ENCODE measurements at regions not wholly inside any gene's neighbourhood (a gene's known extent, or its start where the extent isn't known, plus 50 kb on each side); places are given as distances from the start of the nearest gene placed in this dataset.

- no peak overlapping the region for H3K27ac Mint-ChIP-seq
- peaks cover 4% of the 10 kb centered on the region for H3K4me1 Mint-ChIP-seq
- TF ChIP-seq CTCF (IDR thresholded peaks at IDR 0.05; ENCODE audit: unreplicated experiment), result no peak
- H3K4me3 Mint-ChIP-seq, result no peak overlapping the region
- no peak for DNase-seq (ENCODE audit: low spot score in 2 of 2, unreplicated experiment in 2 of 2)
- no peaks in the 10 kb centered on the region for H3K36me3 Mint-ChIP-seq
- H3K27me3 Mint-ChIP-seq (ENCODE audit: low read depth), result no peaks in the 10 kb centered on the region
- no peaks in the 10 kb centered on the region for H3K9me3 Mint-ChIP-seq
These were observed 1325.4 kb upstream of the ZEB2 start for GRCh38 chr2:145845207-145845894.

- no peak for TF ChIP-seq CTCF (IDR thresholded peaks at IDR 0.05; ENCODE audit: unreplicated experiment)
- Mint-ChIP-seq H3K9me3 (no peaks in the 10 kb centered on the region), H3K4me3 (no peak overlapping the region), H3K36me3 (no peaks in the 10 kb centered on the region), H3K27ac (no peak overlapping the region), H3K4me1 (peaks cover 6% of the 10 kb centered on the region), H3K27me3 (ENCODE audit: low read depth) (no peaks in the 10 kb centered on the region)
- DNase-seq (ENCODE audit: low spot score in 2 of 2, unreplicated experiment in 2 of 2), result no peak
These were observed 1322.1 kb upstream of the ZEB2 start for GRCh38 chr2:145841973-145842372.

- peaks cover 3% of the 10 kb centered on the region for H3K4me1 Mint-ChIP-seq
These were observed 1317.1 kb upstream of the ZEB2 start for GRCh38 chr2:145836986-145837385.

GRCh38 chr2:145835665-145836064, 1315.7 kb upstream of the ZEB2 start:
- Mint-ChIP-seq H3K9me3 (no peaks in the 10 kb centered on the region), H3K27me3 (ENCODE audit: low read depth) (no peaks in the 10 kb centered on the region), H3K27ac (no peak overlapping the region), H3K4me3 (no peak overlapping the region), H3K36me3 (no peaks in the 10 kb centered on the region), H3K4me1 (peaks cover 3% of the 10 kb centered on the region)
- TF ChIP-seq CTCF (IDR thresholded peaks at IDR 0.05; ENCODE audit: unreplicated experiment), result no peak
- no peak for DNase-seq (ENCODE audit: low spot score in 2 of 2, unreplicated experiment in 2 of 2)

More at GRCh38 chr2:145836986-145837385, 1317.1 kb upstream of the ZEB2 start:
- Mint-ChIP-seq H3K36me3 (no peaks in the 10 kb centered on the region), H3K4me3 (no peak overlapping the region), H3K27me3 (ENCODE audit: low read depth) (no peaks in the 10 kb centered on the region), H3K27ac (no peak overlapping the region), H3K9me3 (no peaks in the 10 kb centered on the region)
- no peak for DNase-seq (ENCODE audit: low spot score in 2 of 2, unreplicated experiment in 2 of 2)
- no peak for TF ChIP-seq CTCF (IDR thresholded peaks at IDR 0.05; ENCODE audit: unreplicated experiment)

DNA sequence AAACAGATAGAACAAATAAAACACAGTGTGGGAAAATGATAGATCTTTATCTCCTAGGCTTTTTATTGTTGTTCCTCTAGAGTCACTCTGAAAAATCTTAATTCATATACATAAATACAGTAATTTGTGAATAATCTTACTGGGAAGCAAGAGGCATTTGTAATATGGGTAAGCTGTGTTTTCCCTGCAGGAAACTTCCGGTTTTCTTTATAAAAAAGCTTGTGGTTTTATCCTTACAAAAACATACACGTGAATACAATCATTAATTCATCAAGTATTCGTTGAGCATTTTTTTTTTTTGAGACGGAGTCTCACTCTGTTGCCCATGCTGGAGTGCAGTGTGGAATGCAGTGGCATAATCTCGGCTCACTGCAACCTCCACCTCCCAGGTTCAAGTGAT, 1312.8 kb upstream of the ZEB2 start:
- H3K4me3 Mint-ChIP-seq, result no peak overlapping the region

More for the DNA sequence above, 1312.8 kb upstream of the ZEB2 start:
- TF ChIP-seq CTCF (IDR thresholded peaks at IDR 0.05; ENCODE audit: unreplicated experiment), result no peak
- H3K9me3 Mint-ChIP-seq, result peaks cover 3% of the 10 kb centered on the region
- no peak for DNase-seq (ENCODE audit: low spot score in 2 of 2, unreplicated experiment in 2 of 2)
- H3K27me3 Mint-ChIP-seq (ENCODE audit: low read depth), result no peaks in the 10 kb centered on the region
- H3K27ac Mint-ChIP-seq, result no peak overlapping the region
- H3K36me3 Mint-ChIP-seq, result no peaks in the 10 kb centered on the region
- H3K4me1 Mint-ChIP-seq, result no peaks in the 10 kb centered on the region

Data from mesothelial cell of epicardium (in vitro differentiated cells).